Tibial nerve (tissue), 4 donors: ENCODE measurements at regions not wholly inside any gene's neighbourhood (a gene's known extent, or its start where the extent isn't known, plus 50 kb on each side); places are given as distances from the start of the nearest gene placed in this dataset.

Source experiments
- EP300 ChIP-seq, 2 donors: sonication (generic); formaldehyde crosslinking; IDR thresholded peaks; one replicate each; pipeline ENCODE4 v1.6.1; 2017; ENCODE audit warnings: antibody characterized with exemption in 2 of 2, mild to moderate bottlenecking in 1 of 2
- POLR2A ChIP-seq, 2 donors: fragments of 450-650 bp; IDR thresholded peaks; one replicate each; pipeline ENCODE4 v1.6.1; 2017; ENCODE audit warnings: antibody characterized with exemption in 2 of 2, mild to moderate bottlenecking in 2 of 2, moderate library complexity in 2 of 2
- TF ChIP-seq, protein P1 (sequence below), 5 experiments: fragments of 200-600 bp in 3 of 5; fragments of 450-650 bp in 2 of 5; sonication (generic) in 3 of 5; IDR thresholded peaks; one replicate each; pipeline ENCODE4 v1.5.1; 2016 to 2019; ENCODE audit warnings: antibody characterized with exemption in 5 of 5, mild to moderate bottlenecking in 3 of 5, moderate library complexity in 2 of 5

DNA sequence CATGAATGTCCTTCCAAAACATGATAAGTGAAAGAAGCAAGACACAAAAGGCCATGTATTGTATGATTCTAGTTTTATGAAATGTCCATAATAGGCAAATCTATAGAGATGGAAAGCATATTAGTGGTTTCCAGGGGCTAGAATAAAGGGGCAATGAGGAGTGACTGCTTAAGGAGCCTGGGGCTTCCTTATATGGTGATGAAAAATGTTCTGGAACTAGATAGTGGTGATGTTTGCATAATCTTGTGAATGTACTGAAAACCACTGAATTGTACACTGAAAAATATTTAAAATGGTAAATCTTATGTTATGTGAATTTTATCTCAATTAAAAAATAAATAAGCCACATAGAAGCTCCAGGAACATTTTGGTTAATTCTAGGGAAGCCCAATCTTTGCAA lies 144.4 kb upstream of the ANKRD55 start:
- TF ChIP-seq, protein P1, sequence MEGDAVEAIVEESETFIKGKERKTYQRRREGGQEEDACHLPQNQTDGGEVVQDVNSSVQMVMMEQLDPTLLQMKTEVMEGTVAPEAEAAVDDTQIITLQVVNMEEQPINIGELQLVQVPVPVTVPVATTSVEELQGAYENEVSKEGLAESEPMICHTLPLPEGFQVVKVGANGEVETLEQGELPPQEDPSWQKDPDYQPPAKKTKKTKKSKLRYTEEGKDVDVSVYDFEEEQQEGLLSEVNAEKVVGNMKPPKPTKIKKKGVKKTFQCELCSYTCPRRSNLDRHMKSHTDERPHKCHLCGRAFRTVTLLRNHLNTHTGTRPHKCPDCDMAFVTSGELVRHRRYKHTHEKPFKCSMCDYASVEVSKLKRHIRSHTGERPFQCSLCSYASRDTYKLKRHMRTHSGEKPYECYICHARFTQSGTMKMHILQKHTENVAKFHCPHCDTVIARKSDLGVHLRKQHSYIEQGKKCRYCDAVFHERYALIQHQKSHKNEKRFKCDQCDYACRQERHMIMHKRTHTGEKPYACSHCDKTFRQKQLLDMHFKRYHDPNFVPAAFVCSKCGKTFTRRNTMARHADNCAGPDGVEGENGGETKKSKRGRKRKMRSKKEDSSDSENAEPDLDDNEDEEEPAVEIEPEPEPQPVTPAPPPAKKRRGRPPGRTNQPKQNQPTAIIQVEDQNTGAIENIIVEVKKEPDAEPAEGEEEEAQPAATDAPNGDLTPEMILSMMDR (IDR thresholded peaks at IDR 0.05), result no peak
- TF ChIP-seq POLR2A (IDR thresholded peaks at IDR 0.05), result no peak
- no peak for TF ChIP-seq EP300 (IDR thresholded peaks at IDR 0.05)
